DND-41 (cell line): ENCODE measurements at regions not wholly inside any gene's neighbourhood (a gene's known extent, or its start where the extent isn't known, plus 50 kb on each side); places are given as distances from the start of the nearest gene placed in this dataset.

Experiments
- CTCF ChIP-seq: IDR thresholded peaks from 2 replicates; pipeline ENCODE4 v1.5.1; 2012; ENCODE audit warnings: borderline replicate concordance, low read length, moderate library complexity, mild to moderate bottlenecking; ENCODE audit not compliant: poor library complexity, severe bottlenecking; ENCODE audit errors: extremely low read depth
- EZH2 ChIP-seq: IDR thresholded peaks from 3 replicates; pipeline ENCODE4 v1.6.1; 2012; ENCODE audit warnings: borderline replicate concordance, low read depth, mild to moderate bottlenecking, moderate library complexity, low read length, inconsistent platforms; ENCODE audit not compliant: severe bottlenecking

GRCh38 chr1:24992761-24993211, 62.7 kb upstream of the RUNX3 start:
- no peak for TF ChIP-seq CTCF
- no peak for TF ChIP-seq EZH2
